ENCODE measurements at regions not wholly inside any gene's neighbourhood (a gene's known extent, or its start where the extent isn't known, plus 50 kb on each side); places are given as distances from the start of the nearest gene placed in this dataset.
A peak's percentile ranks its signal among the peaks of the same experiment; 100 is the strongest.

- peaks cover 38% of the 10 kb centered on the region for H3K4me1 Mint-ChIP-seq
These were observed 88.0 kb upstream of the ZMIZ1 start for GRCh38 chr10:78980815-78981214.

GRCh38 chr10:78981257-78981969 is 87.4 kb upstream of the ZMIZ1 start:
- intact Hi-C loops (cut with micrococcal nuclease): no loop called here
- Mint-ChIP-seq H3K4me3 (peak overlapping the region; percentile 61), H3K27me3 (peaks cover 14% of the 10 kb centered on the region), H3K4me1 (peaks cover 35% of the 10 kb centered on the region), H3K27ac (peak overlapping the region; percentile 68), H3K36me3 (ENCODE audit: low read depth) (no peaks in the 10 kb centered on the region), H3K9me3 (no peaks in the 10 kb centered on the region)
- peak; percentile 85 for DNase-seq

More at GRCh38 chr10:78980815-78981214, 88.0 kb upstream of the ZMIZ1 start:
- no peak for DNase-seq
- H3K27ac Mint-ChIP-seq: peak overlapping the region; percentile 27
- H3K4me3 Mint-ChIP-seq: no peak overlapping the region
- no peaks in the 10 kb centered on the region for H3K36me3 Mint-ChIP-seq (ENCODE audit: low read depth)
- intact Hi-C loops (cut with micrococcal nuclease): no loop called here
- H3K9me3 Mint-ChIP-seq: no peaks in the 10 kb centered on the region
- H3K27me3 Mint-ChIP-seq: peaks cover 10% of the 10 kb centered on the region

GRCh38 chr10:78981970-78982281 is 86.8 kb upstream of the ZMIZ1 start:
- DNase-seq: no peak
- Mint-ChIP-seq H3K4me1 (peaks cover 30% of the 10 kb centered on the region), H3K9me3 (no peaks in the 10 kb centered on the region), H3K27ac (peak overlapping the region; percentile 68), H3K36me3 (ENCODE audit: low read depth) (no peaks in the 10 kb centered on the region), H3K4me3 (peak overlapping the region; percentile 61), H3K27me3 (peaks cover 16% of the 10 kb centered on the region)
- intact Hi-C loops (cut with micrococcal nuclease): no loop called here

GRCh38 chr10:78982726-78983125 is 86.0 kb upstream of the ZMIZ1 start:
- Mint-ChIP-seq H3K9me3 (no peaks in the 10 kb centered on the region), H3K4me1 (peaks cover 22% of the 10 kb centered on the region), H3K36me3 (ENCODE audit: low read depth) (no peaks in the 10 kb centered on the region), H3K27ac (no peak overlapping the region), H3K4me3 (no peak overlapping the region), H3K27me3 (peaks cover 17% of the 10 kb centered on the region)
- DNase-seq: no peak
- intact Hi-C loops (cut with micrococcal nuclease): no loop called here

- no peak for DNase-seq
- intact Hi-C loops (cut with micrococcal nuclease): no loop called here
- no peak overlapping the region for H3K4me3 Mint-ChIP-seq
- no peaks in the 10 kb centered on the region for H3K36me3 Mint-ChIP-seq (ENCODE audit: low read depth)
- peaks cover 16% of the 10 kb centered on the region for H3K4me1 Mint-ChIP-seq
- H3K27me3 Mint-ChIP-seq: peaks cover 15% of the 10 kb centered on the region
- no peaks in the 10 kb centered on the region for H3K9me3 Mint-ChIP-seq
- H3K27ac Mint-ChIP-seq: no peak overlapping the region
These were observed 85.2 kb upstream of the ZMIZ1 start for GRCh38 chr10:78983608-78984007.

GRCh38 chr10:78985973-78986818 is 82.6 kb upstream of the ZMIZ1 start:
- Mint-ChIP-seq H3K4me3 (no peak overlapping the region), H3K9me3 (no peaks in the 10 kb centered on the region), H3K27ac (no peak overlapping the region)

GRCh38 chr10:78991187-78991586 is 77.6 kb upstream of the ZMIZ1 start:
- intact Hi-C loops (cut with micrococcal nuclease): loop anchor here (1.0 kb wide), 1 partner anchor 17 kb away; no protein-coding TSS in a partner anchor
- Mint-ChIP-seq H3K27me3 (peaks cover 8% of the 10 kb centered on the region), H3K4me1 (peaks cover 3% of the 10 kb centered on the region), H3K36me3 (ENCODE audit: low read depth) (no peaks in the 10 kb centered on the region), H3K27ac (no peak overlapping the region), H3K4me3 (no peak overlapping the region), H3K9me3 (no peaks in the 10 kb centered on the region)
- no peak for DNase-seq

More at GRCh38 chr10:78985973-78986818, 82.6 kb upstream of the ZMIZ1 start:
- Mint-ChIP-seq H3K4me1 (peaks cover 8% of the 10 kb centered on the region), H3K27me3 (peaks cover 11% of the 10 kb centered on the region), H3K36me3 (ENCODE audit: low read depth) (no peaks in the 10 kb centered on the region)
- intact Hi-C loops (cut with micrococcal nuclease): no loop called here
- no peak for DNase-seq

GRCh38 chr10:78992333-78992732 is 76.4 kb upstream of the ZMIZ1 start:
- intact Hi-C loops (cut with micrococcal nuclease): no loop called here
- no peak overlapping the region for H3K4me3 Mint-ChIP-seq
- H3K36me3 Mint-ChIP-seq (ENCODE audit: low read depth): no peaks in the 10 kb centered on the region
- peaks cover 3% of the 10 kb centered on the region for H3K4me1 Mint-ChIP-seq
- H3K9me3 Mint-ChIP-seq: no peaks in the 10 kb centered on the region
- DNase-seq: no peak
- peaks cover 4% of the 10 kb centered on the region for H3K27me3 Mint-ChIP-seq
- H3K27ac Mint-ChIP-seq: no peak overlapping the region

- peaks cover 6% of the 10 kb centered on the region for H3K4me1 Mint-ChIP-seq
- intact Hi-C loops (cut with micrococcal nuclease): no loop called here
These were observed 75.4 kb upstream of the ZMIZ1 start for GRCh38 chr10:78993261-78993945.

GRCh38 chr10:78995987-78996791 is 72.6 kb upstream of the ZMIZ1 start:
- no peak for DNase-seq
- Mint-ChIP-seq H3K27ac (no peak overlapping the region), H3K27me3 (peaks cover 2% of the 10 kb centered on the region), H3K36me3 (ENCODE audit: low read depth) (no peaks in the 10 kb centered on the region), H3K4me1 (peaks cover 5% of the 10 kb centered on the region), H3K9me3 (no peaks in the 10 kb centered on the region), H3K4me3 (no peak overlapping the region)
- intact Hi-C loops (cut with micrococcal nuclease): no loop called here

More at GRCh38 chr10:78993261-78993945, 75.4 kb upstream of the ZMIZ1 start:
- Mint-ChIP-seq H3K27ac (no peak overlapping the region), H3K27me3 (peaks cover 4% of the 10 kb centered on the region), H3K4me3 (no peak overlapping the region), H3K36me3 (ENCODE audit: low read depth) (no peaks in the 10 kb centered on the region), H3K9me3 (no peaks in the 10 kb centered on the region)
- DNase-seq: no peak

GRCh38 chr10:78996792-78997129 is 72.0 kb upstream of the ZMIZ1 start:
- Mint-ChIP-seq H3K27me3 (peaks cover 6% of the 10 kb centered on the region), H3K4me1 (peaks cover 6% of the 10 kb centered on the region), H3K36me3 (ENCODE audit: low read depth) (no peaks in the 10 kb centered on the region), H3K9me3 (no peaks in the 10 kb centered on the region), H3K27ac (no peak overlapping the region), H3K4me3 (no peak overlapping the region)
- intact Hi-C loops (cut with micrococcal nuclease): no loop called here
- no peak for DNase-seq

- no peaks in the 10 kb centered on the region for H3K9me3 Mint-ChIP-seq
- no peaks in the 10 kb centered on the region for H3K36me3 Mint-ChIP-seq (ENCODE audit: low read depth)
- no peak overlapping the region for H3K4me3 Mint-ChIP-seq
- DNase-seq: no peak
- H3K27ac Mint-ChIP-seq: no peak overlapping the region
- H3K4me1 Mint-ChIP-seq: peaks cover 6% of the 10 kb centered on the region
- H3K27me3 Mint-ChIP-seq: peaks cover 6% of the 10 kb centered on the region
- intact Hi-C loops (cut with micrococcal nuclease): no loop called here
These were observed 70.8 kb upstream of the ZMIZ1 start for GRCh38 chr10:78997635-78998618.

All from activated CD4-positive, alpha-beta T cell treated with anti-CD3 and anti-CD28 coated beads, Interleukin-2, amount 10 ng/mL, durations not matched to agents 24 days and 14 days (primary cell).